ENCODE measurements at regions not wholly inside any gene's neighbourhood (a gene's known extent, or its start where the extent isn't known, plus 50 kb on each side); places are given as distances from the start of the nearest gene placed in this dataset.

GRCh38 chr12:24500831-24501230 is 448.1 kb downstream of the BCAT1 start:
- no peak for DNase-seq

GRCh38 chr12:24500421-24500820 is 448.5 kb downstream of the BCAT1 start:
- no peak for DNase-seq

GRCh38 chr12:24499151-24500146 is 449.5 kb downstream of the BCAT1 start:
- DNase-seq, result no peak

- no peak for DNase-seq
Measured at GRCh38 chr12:24496755-24497154, 452.1 kb downstream of the BCAT1 start.

- DNase-seq, result no peak
Measured at GRCh38 chr12:24494401-24494800, 454.5 kb downstream of the BCAT1 start.

- no peak for DNase-seq
Measured at GRCh38 chr12:24491968-24492367, 456.9 kb downstream of the BCAT1 start.

- no peak for DNase-seq
Measured at GRCh38 chr12:24489939-24490338, 459.0 kb downstream of the BCAT1 start.

- DNase-seq, result no peak
Measured at GRCh38 chr12:24488906-24489619, 459.8 kb downstream of the BCAT1 start.

GRCh38 chr12:24488091-24488596 is 460.8 kb downstream of the BCAT1 start:
- no peak for DNase-seq

- no peak for DNase-seq
Measured at GRCh38 chr12:24487606-24488005, 461.3 kb downstream of the BCAT1 start.

GRCh38 chr12:24483732-24484131 is 465.2 kb downstream of the BCAT1 start:
- DNase-seq, result no peak

- DNase-seq, result no peak
Measured at GRCh38 chr12:24482882-24483604, 465.9 kb downstream of the BCAT1 start.

- no peak for DNase-seq
Measured at GRCh38 chr12:24482044-24482443, 466.9 kb downstream of the BCAT1 start.

- DNase-seq, result no peak
Measured at GRCh38 chr12:24480766-24481449, 468.0 kb downstream of the BCAT1 start.

GRCh38 chr12:24479131-24479530 is 469.8 kb downstream of the BCAT1 start:
- no peak for DNase-seq

- no peak for DNase-seq
Measured at GRCh38 chr12:24478254-24478653, 470.6 kb downstream of the BCAT1 start.

GRCh38 chr12:24476310-24476709 is 472.6 kb downstream of the BCAT1 start:
- DNase-seq, result no peak

- DNase-seq, result no peak
Measured at GRCh38 chr12:24475337-24475736, 473.6 kb downstream of the BCAT1 start.

- DNase-seq, result no peak
Measured at GRCh38 chr12:24473097-24473496, 475.8 kb downstream of the BCAT1 start.

GRCh38 chr12:24470050-24470449 is 478.9 kb downstream of the BCAT1 start:
- no peak for DNase-seq

- DNase-seq, result no peak
Measured at GRCh38 chr12:24469089-24469488, 479.8 kb downstream of the BCAT1 start.

GRCh38 chr12:24467226-24467625 is 481.7 kb downstream of the BCAT1 start:
- DNase-seq, result no peak
